ENCODE measurements at regions not wholly inside any gene's neighbourhood (a gene's known extent, or its start where the extent isn't known, plus 50 kb on each side); places are given as distances from the start of the nearest gene placed in this dataset.
A peak's percentile ranks its signal among the peaks of the same experiment; 100 is the strongest.

DNA sequence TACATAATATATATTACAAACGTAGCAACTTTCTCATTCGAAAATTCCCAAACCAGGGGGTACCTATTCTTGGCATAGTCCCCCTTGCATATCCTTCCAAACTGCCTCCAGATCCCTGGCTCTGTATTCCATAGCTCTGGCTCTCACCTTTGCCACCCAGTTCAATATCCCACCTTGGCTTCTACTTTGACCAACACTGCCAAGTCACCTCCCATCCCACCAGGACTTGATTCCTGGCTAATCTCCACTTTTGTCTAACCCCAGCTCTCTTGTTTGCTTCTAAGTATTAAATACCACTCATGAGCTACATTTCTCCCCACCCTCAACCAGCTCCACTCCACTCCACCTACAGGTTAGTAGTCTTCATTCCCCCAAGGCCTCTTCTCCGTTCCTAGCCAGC, 103.2 kb upstream of the WDR75 start:
- Histone ChIP-seq H4K20me1 (ENCODE audit: control insufficient read depth, extremely low read depth, insufficient read depth, low read length) (no peaks in the 10 kb centered on the region), H3K27me3 (ENCODE audit: control insufficient read depth, insufficient read depth, low read length) (no peaks in the 10 kb centered on the region), H3K4me1 (ENCODE audit: control insufficient read depth, extremely low read depth, insufficient read depth, low read length) (peaks cover 4% of the 10 kb centered on the region), H3K9ac (ENCODE audit: insufficient read depth, low read length) (no peak overlapping the region), H3K4me3 (replicated peaks in 1 of 4; ENCODE audit: control extremely low read depth in 1 of 4, insufficient read depth in 1 of 4, low read depth in 3 of 4, low read length in 4 of 4) (no peak overlapping the region), H3K9me3 (ENCODE audit: control insufficient read depth, insufficient read depth, low read depth, low read length) (no peaks in the 10 kb centered on the region), H2AFZ (ENCODE audit: low read length) (no peak overlapping the region), H3K79me2 (ENCODE audit: control insufficient read depth, insufficient read depth, low read length) (no peaks in the 10 kb centered on the region), H3K27ac (ENCODE audit: insufficient read depth, low read length) (no peak overlapping the region), H3K4me2 (ENCODE audit: extremely low read depth, insufficient read depth, low read length) (no peak overlapping the region), H3K36me3 (ENCODE audit: control insufficient read depth, insufficient read depth, low read length) (no peaks in the 10 kb centered on the region)
- peak in 1 of 2 donors; percentile 15 for DNase-seq (ENCODE audit: low read depth in 2 of 2)
- TF ChIP-seq EZH2 (IDR thresholded peaks at IDR 0.05; ENCODE audit: low read length, missing control alignments) = no peak
- peak in 1 of 2 donors; percentile 4 for TF ChIP-seq CTCF (conservative IDR thresholded peaks at IDR 0.05 in 1 of 2, IDR thresholded peaks at IDR 0.05 in 1 of 2; ENCODE audit: low read depth in 1 of 2, low read length in 2 of 2)

DNA sequence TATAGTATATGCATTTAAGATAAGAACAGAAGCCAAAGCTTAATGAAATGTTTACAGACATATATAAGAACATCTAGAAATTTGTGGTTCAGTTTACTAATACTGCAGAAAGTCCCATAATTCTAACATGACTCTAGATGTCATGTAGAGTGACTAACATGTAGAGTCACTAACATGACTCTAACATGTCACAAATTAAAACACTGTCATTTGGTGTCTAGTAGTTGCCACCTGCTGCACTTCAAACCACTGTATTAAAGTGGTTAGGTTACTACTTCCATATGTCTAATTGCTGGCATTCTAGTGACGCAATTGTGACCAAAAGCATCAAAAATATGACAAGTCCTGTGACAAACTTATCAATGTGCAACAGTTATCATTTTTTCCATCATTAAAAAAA, 100.2 kb upstream of the WDR75 start:
- TF ChIP-seq CTCF (conservative IDR thresholded peaks at IDR 0.05 in 1 of 2, IDR thresholded peaks at IDR 0.05 in 1 of 2; ENCODE audit: low read depth in 1 of 2, low read length in 2 of 2) = no peak
- TF ChIP-seq EZH2 (IDR thresholded peaks at IDR 0.05; ENCODE audit: low read length, missing control alignments) = no peak
- H3K27me3 ChIP-seq (ENCODE audit: control insufficient read depth, insufficient read depth, low read length) = no peaks in the 10 kb centered on the region
- no peak overlapping the region for H3K4me3 ChIP-seq (replicated peaks in 1 of 4; ENCODE audit: control extremely low read depth in 1 of 4, insufficient read depth in 1 of 4, low read depth in 3 of 4, low read length in 4 of 4)
- H3K9ac ChIP-seq (ENCODE audit: insufficient read depth, low read length) = no peak overlapping the region
- H3K36me3 ChIP-seq (ENCODE audit: control insufficient read depth, insufficient read depth, low read length) = no peaks in the 10 kb centered on the region
- no peak overlapping the region for H3K4me2 ChIP-seq (ENCODE audit: extremely low read depth, insufficient read depth, low read length)
- no peaks in the 10 kb centered on the region for H4K20me1 ChIP-seq (ENCODE audit: control insufficient read depth, extremely low read depth, insufficient read depth, low read length)
- no peak overlapping the region for H3K27ac ChIP-seq (ENCODE audit: insufficient read depth, low read length)
- no peak for DNase-seq (ENCODE audit: low read depth in 2 of 2)
- H3K4me1 ChIP-seq (ENCODE audit: control insufficient read depth, extremely low read depth, insufficient read depth, low read length) = peaks cover 3% of the 10 kb centered on the region
- no peak overlapping the region for H2AFZ ChIP-seq (ENCODE audit: low read length)
- no peaks in the 10 kb centered on the region for H3K9me3 ChIP-seq (ENCODE audit: control insufficient read depth, insufficient read depth, low read depth, low read length)
- no peaks in the 10 kb centered on the region for H3K79me2 ChIP-seq (ENCODE audit: control insufficient read depth, insufficient read depth, low read length)

GRCh38 chr2:189344043-189344442, 97.2 kb upstream of the WDR75 start:
- Histone ChIP-seq H3K27ac (ENCODE audit: insufficient read depth, low read length) (no peak overlapping the region), H3K36me3 (ENCODE audit: control insufficient read depth, insufficient read depth, low read length) (no peaks in the 10 kb centered on the region), H2AFZ (ENCODE audit: low read length) (no peak overlapping the region), H3K79me2 (ENCODE audit: control insufficient read depth, insufficient read depth, low read length) (no peaks in the 10 kb centered on the region), H3K4me3 (replicated peaks in 1 of 4; ENCODE audit: control extremely low read depth in 1 of 4, insufficient read depth in 1 of 4, low read depth in 3 of 4, low read length in 4 of 4) (no peak overlapping the region), H3K4me1 (ENCODE audit: control insufficient read depth, extremely low read depth, insufficient read depth, low read length) (peaks cover 5% of the 10 kb centered on the region), H3K9ac (ENCODE audit: insufficient read depth, low read length) (no peak overlapping the region), H3K4me2 (ENCODE audit: extremely low read depth, insufficient read depth, low read length) (no peak overlapping the region), H3K27me3 (ENCODE audit: control insufficient read depth, insufficient read depth, low read length) (no peaks in the 10 kb centered on the region), H3K9me3 (ENCODE audit: control insufficient read depth, insufficient read depth, low read depth, low read length) (peaks cover 1% of the 10 kb centered on the region), H4K20me1 (ENCODE audit: control insufficient read depth, extremely low read depth, insufficient read depth, low read length) (no peaks in the 10 kb centered on the region)
- no peak for DNase-seq (ENCODE audit: low read depth in 2 of 2)
- no peak for TF ChIP-seq CTCF (conservative IDR thresholded peaks at IDR 0.05 in 1 of 2, IDR thresholded peaks at IDR 0.05 in 1 of 2; ENCODE audit: low read depth in 1 of 2, low read length in 2 of 2)
- TF ChIP-seq EZH2 (IDR thresholded peaks at IDR 0.05; ENCODE audit: low read length, missing control alignments) = no peak

Data from fibroblast of lung (primary cell).